GM10266 (cell line): ENCODE measurements at regions not wholly inside any gene's neighbourhood (a gene's known extent, or its start where the extent isn't known, plus 50 kb on each side); places are given as distances from the start of the nearest gene placed in this dataset.

Source experiments
- DNase-seq: peaks from one replicate; pipeline ENCODE4 v3.0.0; 2012; ENCODE audit errors: extremely low spot score
- TF ChIP-seq, protein P1 (sequence below): IDR thresholded peaks from 2 replicates; pipeline ENCODE4 v1.5.1; 2012; ENCODE audit warnings: mild to moderate bottlenecking, low read depth; ENCODE audit not compliant: control insufficient read depth, insufficient read depth; ENCODE audit errors: missing control alignments

DNA sequence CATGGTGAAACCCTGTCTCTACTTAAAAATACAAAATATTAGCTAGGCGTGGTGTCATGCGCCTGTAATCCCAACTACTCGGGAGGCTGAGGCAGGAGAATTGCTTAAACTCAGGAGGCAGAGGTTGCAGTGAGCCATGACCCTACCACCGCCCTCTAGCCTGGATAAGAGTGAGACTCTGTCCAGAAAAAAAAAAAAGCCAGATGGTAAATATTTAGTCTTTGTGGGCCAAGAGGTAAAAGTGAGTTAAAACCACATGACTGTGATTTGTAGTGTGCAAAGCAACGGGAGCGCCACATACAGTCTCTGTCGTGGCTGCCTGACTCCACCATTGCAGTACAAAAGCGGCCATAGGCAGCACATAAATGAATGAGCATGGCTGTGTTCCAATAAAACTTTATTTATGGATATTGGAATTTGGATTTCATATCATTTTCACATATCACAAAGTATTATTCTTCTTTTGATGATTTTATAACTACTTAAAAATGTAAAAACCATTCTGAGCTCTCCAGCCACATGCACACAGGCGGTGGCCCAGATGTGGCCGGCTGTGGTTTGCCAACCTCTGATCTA, 51.8 kb upstream of the CASZ1 start:
- TF ChIP-seq, protein P1, sequence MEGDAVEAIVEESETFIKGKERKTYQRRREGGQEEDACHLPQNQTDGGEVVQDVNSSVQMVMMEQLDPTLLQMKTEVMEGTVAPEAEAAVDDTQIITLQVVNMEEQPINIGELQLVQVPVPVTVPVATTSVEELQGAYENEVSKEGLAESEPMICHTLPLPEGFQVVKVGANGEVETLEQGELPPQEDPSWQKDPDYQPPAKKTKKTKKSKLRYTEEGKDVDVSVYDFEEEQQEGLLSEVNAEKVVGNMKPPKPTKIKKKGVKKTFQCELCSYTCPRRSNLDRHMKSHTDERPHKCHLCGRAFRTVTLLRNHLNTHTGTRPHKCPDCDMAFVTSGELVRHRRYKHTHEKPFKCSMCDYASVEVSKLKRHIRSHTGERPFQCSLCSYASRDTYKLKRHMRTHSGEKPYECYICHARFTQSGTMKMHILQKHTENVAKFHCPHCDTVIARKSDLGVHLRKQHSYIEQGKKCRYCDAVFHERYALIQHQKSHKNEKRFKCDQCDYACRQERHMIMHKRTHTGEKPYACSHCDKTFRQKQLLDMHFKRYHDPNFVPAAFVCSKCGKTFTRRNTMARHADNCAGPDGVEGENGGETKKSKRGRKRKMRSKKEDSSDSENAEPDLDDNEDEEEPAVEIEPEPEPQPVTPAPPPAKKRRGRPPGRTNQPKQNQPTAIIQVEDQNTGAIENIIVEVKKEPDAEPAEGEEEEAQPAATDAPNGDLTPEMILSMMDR: no peak
- no peak for DNase-seq

DNA sequence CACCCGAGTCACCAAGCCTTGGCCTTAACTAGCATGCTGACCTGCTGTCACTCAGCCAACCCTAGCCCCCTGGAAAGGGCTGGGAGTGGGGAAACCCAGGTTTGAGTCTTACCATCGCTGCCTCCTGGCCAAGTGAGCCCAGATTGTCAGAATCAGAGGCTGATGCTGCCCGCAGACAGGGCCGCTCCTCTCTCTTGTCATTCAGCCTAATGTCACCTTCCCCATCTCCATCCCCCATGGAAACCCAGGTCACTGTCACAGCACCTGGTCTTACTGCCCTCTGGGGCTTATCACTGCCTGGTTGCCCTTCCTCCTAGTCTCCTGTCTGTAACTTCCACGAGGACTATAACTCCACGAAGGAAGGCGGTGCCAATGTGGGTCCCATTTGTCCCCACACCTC, 53.6 kb upstream of the CASZ1 start:
- TF ChIP-seq, protein P1: no peak
- DNase-seq: no peak

DNA sequence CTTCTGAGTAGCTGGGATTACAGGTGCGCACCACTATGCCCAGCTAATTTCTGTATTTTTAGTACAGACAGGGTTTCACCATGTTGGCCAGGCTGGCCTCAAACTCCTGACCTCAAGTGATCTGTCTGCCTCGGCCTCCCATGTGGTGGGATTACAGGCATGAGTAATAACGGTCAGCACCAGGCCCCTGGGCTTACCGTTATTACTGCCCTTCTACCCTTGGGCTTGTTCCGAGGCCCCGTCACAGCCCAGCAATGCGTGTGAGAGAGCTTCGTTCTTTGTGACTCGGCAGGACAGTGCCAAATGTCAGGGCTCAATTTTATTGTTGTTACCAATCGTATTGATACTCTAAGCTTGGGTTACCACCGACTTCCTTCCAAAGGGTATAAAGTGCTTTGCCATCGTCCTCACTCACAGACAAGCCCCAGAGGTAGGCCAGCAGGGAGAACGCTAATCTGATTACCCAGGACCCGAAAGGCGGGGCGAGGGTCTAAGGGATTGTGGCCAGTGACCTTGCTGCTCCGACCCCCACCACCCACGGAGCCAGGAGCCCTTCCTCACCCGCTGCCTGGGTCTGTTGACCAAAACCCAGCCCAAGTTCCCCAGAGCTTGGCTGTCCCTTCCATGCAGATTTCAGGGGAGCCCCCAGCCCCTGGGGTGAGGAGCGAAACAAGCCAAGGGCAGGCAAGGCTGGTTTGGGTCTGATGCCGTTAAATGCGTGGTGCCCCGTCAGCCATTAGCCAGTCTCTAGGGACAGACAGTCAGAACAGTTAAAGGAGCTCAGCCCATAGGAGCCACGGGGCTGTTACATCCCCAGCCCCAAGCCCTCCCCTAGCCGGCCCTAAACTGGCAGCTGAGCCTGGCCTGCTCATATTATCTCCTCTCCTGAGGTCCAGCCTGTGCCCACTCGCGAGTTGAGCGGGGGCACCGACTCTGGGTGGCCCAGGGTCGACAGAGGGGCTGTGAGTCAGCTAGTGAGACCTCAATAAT, 54.9 kb upstream of the CASZ1 start:
- TF ChIP-seq, protein P1: no peak
- no peak for DNase-seq

DNA sequence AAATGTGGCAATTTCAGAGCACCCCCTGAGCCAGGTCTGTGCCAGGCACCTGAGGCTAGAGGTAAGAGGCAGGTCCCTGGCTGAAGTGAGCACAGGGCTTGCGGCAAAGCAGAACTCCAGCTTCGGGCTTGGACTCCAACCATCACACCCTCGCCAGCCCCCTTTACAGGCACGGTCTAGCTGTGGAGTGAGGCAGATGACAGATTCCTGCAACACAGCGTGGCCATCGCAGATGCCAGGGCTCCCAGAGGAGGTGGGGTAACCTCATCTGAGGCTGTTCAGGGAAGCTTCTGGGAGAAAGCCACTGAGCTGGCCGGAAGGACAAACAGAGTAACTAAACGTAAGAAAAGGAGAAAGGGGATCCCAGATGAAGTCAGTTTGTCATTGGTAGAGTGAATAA, 55.6 kb upstream of the CASZ1 start:
- TF ChIP-seq, protein P1: no peak
- DNase-seq: no peak

DNA sequence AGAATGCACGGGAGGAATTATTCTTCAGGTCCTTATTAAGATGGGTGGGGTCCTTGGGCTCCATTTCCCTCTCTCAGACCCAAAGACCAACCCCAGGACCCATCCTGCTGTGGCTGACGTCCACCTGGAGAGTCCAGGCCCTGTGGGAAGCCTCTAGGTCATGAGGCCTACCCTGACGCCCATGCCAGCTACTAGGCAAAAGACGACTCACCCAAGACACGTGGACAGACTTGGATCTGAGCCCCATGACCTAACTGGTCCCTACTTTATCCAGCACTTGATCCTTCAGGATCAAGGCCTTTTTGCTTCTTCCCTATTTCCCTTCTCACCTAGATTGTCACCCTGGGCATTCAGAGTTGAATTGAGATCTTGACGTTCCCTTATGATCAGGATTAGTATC, 56.0 kb upstream of the CASZ1 start:
- TF ChIP-seq, protein P1: no peak
- DNase-seq: no peak

DNA sequence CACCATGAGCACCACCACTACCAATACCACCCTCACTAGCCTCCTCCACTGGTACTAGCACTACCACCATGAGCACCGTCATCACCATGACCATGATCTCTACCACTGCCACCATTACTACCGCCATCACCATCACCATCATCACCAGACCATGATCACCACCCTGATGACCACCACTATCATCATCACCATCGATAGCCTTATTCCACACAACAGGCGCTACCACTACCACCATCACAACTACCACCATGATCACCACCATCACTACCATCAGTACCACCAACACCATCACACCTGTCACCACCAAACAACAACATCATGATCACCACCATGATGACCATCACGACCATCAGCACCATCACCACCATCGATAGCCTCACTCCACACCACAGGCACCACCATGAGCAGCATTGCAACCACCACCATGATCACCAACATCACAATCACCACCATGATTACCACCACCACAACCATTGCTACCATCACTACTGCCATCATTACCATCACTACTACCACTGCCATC, 56.6 kb upstream of the CASZ1 start:
- DNase-seq: no peak
- TF ChIP-seq, protein P1: no peak

DNA sequence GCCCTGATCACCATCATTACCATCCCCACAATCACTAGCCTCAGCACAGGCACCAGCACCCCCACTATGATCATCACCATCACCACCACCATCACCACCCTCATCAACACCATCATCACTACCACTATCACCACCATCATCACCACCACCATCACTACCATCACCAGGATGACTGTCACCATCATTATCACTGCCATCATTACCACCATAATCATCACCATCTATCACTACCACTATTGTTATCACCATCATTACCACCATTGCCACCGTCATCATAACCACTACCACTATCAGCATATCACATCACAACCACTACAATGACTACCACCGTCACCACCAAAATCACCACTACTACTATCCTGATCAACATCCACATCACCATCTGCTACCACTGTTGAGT, 57.3 kb upstream of the CASZ1 start:
- DNase-seq: no peak
- TF ChIP-seq, protein P1: no peak
